Neural progenitor cell (in vitro differentiated cells): ENCODE measurements at regions not wholly inside any gene's neighbourhood (a gene's known extent, or its start where the extent isn't known, plus 50 kb on each side); places are given as distances from the start of the nearest gene placed in this dataset.
"Not testable (repeated sequence)": the region's sequence is repeated elsewhere in the genome, so short reads cannot be mapped to it uniquely, and the experiment has no call there.

ENCODE experiments used
- DNase-seq: peaks from one replicate; pipeline ENCODE4 v3.0.0-alpha.2; 2016; ENCODE audit warnings: low spot score
- H2AFZ ChIP-seq: fragments of 200-600 bp; sonication (generic); replicated peaks from 2 replicates; pipeline ENCODE4 v1.6.1; 2016; ENCODE audit warnings: antibody characterized with exemption
- H3F3A ChIP-seq: fragments of 200-600 bp; sonication (generic); 2 replicates; pipeline ENCODE4 v1.6.1; 2016; ENCODE audit warnings: antibody characterized with exemption, low read depth
- H3K27ac ChIP-seq: fragments of 200-600 bp; sonication (generic); 2 replicates; pipeline ENCODE4 v1.5.1; 2016; ENCODE audit warnings: mild to moderate bottlenecking
- H3K27me3 ChIP-seq: fragments of 200-600 bp; sonication (generic); 2 replicates; pipeline ENCODE4 v1.6.1; 2016; ENCODE audit warnings: mild to moderate bottlenecking, moderate library complexity
- H3K36me3 ChIP-seq: fragments of 200-600 bp; sonication (generic); 2 replicates; pipeline ENCODE4 v1.5.1; 2016
- H3K4me1 ChIP-seq: fragments of 200-600 bp; sonication (generic); 2 replicates; pipeline ENCODE4 v1.6.1; 2016; ENCODE audit warnings: mixed run types
- H3K4me2 ChIP-seq: fragments of 200-600 bp; sonication (generic); 2 replicates; pipeline ENCODE4 v1.6.1; 2016
- H3K4me3 ChIP-seq: fragments of 200-600 bp; sonication (generic); 2 replicates; pipeline ENCODE4 v1.5.1; 2016
- H3K79me2 ChIP-seq: fragments of 200-600 bp; sonication (generic); 2 replicates; pipeline ENCODE4 v1.6.1; 2016; ENCODE audit warnings: low read depth
- H3K9ac ChIP-seq: fragments of 200-600 bp; sonication (generic); 2 replicates; pipeline ENCODE4 v1.6.1; 2016
- H3K9me3 ChIP-seq: fragments of 200-600 bp; sonication (generic); 2 replicates; pipeline ENCODE4 v1.5.1; 2016; ENCODE audit warnings: low read depth
- H4K20me1 ChIP-seq: fragments of 200-600 bp; sonication (generic); 2 replicates; pipeline ENCODE4 v1.6.1; 2016; ENCODE audit warnings: low read depth
- H3K27ac Mint-ChIP-seq: 3 replicates; pipeline ENCODE4 v1.8.0; 2021; ENCODE audit warnings: mixed read lengths
- H3K27me3 Mint-ChIP-seq: 2 replicates; pipeline ENCODE4 v1.8.0; 2022; ENCODE audit warnings: low read depth, mild to moderate bottlenecking, inconsistent platforms, moderate library complexity, mixed read lengths; ENCODE audit not compliant: insufficient read depth
- H3K36me3 Mint-ChIP-seq: 3 replicates; pipeline ENCODE4 v1.8.0; 2021; ENCODE audit warnings: mixed read lengths
- H3K4me1 Mint-ChIP-seq: 3 replicates; pipeline ENCODE4 v1.8.0; 2021; ENCODE audit warnings: mixed read lengths
- H3K4me3 Mint-ChIP-seq: 3 replicates; pipeline ENCODE4 v1.8.0; 2021; ENCODE audit warnings: mild to moderate bottlenecking, moderate library complexity, mixed read lengths
- H3K9me3 Mint-ChIP-seq: 3 replicates; pipeline ENCODE4 v1.8.0; 2020; ENCODE audit warnings: mixed read lengths
- CTCF ChIP-seq: fragments of 200-600 bp; sonication (generic); IDR thresholded peaks from 2 replicates; pipeline ENCODE4 v1.5.1; 2017; ENCODE audit warnings: antibody characterized with exemption, mild to moderate bottlenecking
- EZH2 ChIP-seq: fragments of 200-600 bp; sonication (generic); IDR thresholded peaks from 2 replicates; pipeline ENCODE4 v1.6.1; 2017; ENCODE audit warnings: antibody characterized with exemption, mild to moderate bottlenecking, moderate library complexity
- EZH2phosphoT487 ChIP-seq: fragments of 200-600 bp; sonication (generic); IDR thresholded peaks from 2 replicates; pipeline ENCODE4 v1.6.1; 2017; ENCODE audit warnings: antibody characterized with exemption

DNA sequence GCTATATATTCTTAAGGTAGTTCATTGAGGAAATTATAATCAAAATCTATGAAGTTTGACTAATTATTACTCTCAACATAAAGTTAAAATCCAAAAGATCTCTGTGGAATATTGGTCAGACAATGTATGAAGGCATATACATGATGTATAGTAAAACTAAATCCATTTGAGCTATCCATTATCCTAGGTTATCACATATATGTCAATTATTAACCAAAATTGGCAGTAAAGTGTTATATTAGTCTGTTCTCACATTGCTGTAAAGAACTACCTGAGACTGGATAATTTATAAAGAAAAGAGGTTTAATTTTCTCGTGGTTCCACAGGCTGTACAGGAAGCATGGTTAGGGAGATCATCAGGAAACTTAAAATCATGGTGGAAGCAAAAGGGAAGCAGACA lies 511.7 kb upstream of the SGCD start:
- H3K36me3 ChIP-seq = no peaks in the 10 kb centered on the region

GRCh38 chr5:155822177-155822576 lies 504.8 kb upstream of the SGCD start:
- Histone ChIP-seq H3K27ac (no peak overlapping the region), H3K9me3 (no peaks in the 10 kb centered on the region), H3K9ac (no peak overlapping the region), H3K27me3 (no peaks in the 10 kb centered on the region), H3K4me1 (no peaks in the 10 kb centered on the region), H3K4me2 (no peak overlapping the region), H3F3A (no peaks in the 10 kb centered on the region), H3K79me2 (no peaks in the 10 kb centered on the region), H3K4me3 (no peak overlapping the region), H3K36me3 (no peaks in the 10 kb centered on the region), H4K20me1 (no peaks in the 10 kb centered on the region), H2AFZ (no peak overlapping the region)
- Mint-ChIP-seq H3K9me3 (no peaks in the 10 kb centered on the region), H3K27ac (no peak overlapping the region), H3K4me1 (no peaks in the 10 kb centered on the region), H3K36me3 (no peaks in the 10 kb centered on the region), H3K4me3 (no peak overlapping the region), H3K27me3 (peaks cover 2% of the 10 kb centered on the region)
- no peak for DNase-seq
- TF ChIP-seq EZH2phosphoT487 = no peak
- peak; percentile 28 for TF ChIP-seq CTCF

More for the DNA sequence above, 511.7 kb upstream of the SGCD start:
- Histone ChIP-seq H3K27ac (no peak overlapping the region), H3F3A (no peaks in the 10 kb centered on the region), H3K4me3 (no peak overlapping the region), H3K79me2 (no peaks in the 10 kb centered on the region), H3K4me2 (no peak overlapping the region), H2AFZ (no peak overlapping the region), H3K9ac (no peak overlapping the region), H3K9me3 (no peaks in the 10 kb centered on the region), H3K27me3 (no peaks in the 10 kb centered on the region), H3K4me1 (no peaks in the 10 kb centered on the region), H4K20me1 (no peaks in the 10 kb centered on the region)
- H3K4me3 Mint-ChIP-seq = no peak overlapping the region
- no peaks in the 10 kb centered on the region for H3K36me3 Mint-ChIP-seq
- no peaks in the 10 kb centered on the region for H3K9me3 Mint-ChIP-seq
- H3K27me3 Mint-ChIP-seq = peaks cover 2% of the 10 kb centered on the region
- H3K27ac Mint-ChIP-seq = no peak overlapping the region
- no peaks in the 10 kb centered on the region for H3K4me1 Mint-ChIP-seq
- DNase-seq = no peak
- TF ChIP-seq EZH2 = no peak
- TF ChIP-seq EZH2phosphoT487 = no peak
- no peak for TF ChIP-seq CTCF

- Histone ChIP-seq H2AFZ (no peak overlapping the region), H3K9ac (no peak overlapping the region), H3K4me1 (no peaks in the 10 kb centered on the region), H3K79me2 (no peaks in the 10 kb centered on the region), H4K20me1 (no peaks in the 10 kb centered on the region), H3K9me3 (no peaks in the 10 kb centered on the region), H3K4me2 (no peak overlapping the region), H3K27me3 (no peaks in the 10 kb centered on the region), H3K27ac (no peak overlapping the region), H3K36me3 (no peaks in the 10 kb centered on the region), H3F3A (no peaks in the 10 kb centered on the region), H3K4me3 (no peak overlapping the region)
- Mint-ChIP-seq H3K36me3 (no peaks in the 10 kb centered on the region), H3K27ac (no peak overlapping the region), H3K4me1 (no peaks in the 10 kb centered on the region), H3K27me3 (no peaks in the 10 kb centered on the region), H3K4me3 (no peak overlapping the region), H3K9me3 (no peaks in the 10 kb centered on the region)
- no peak for TF ChIP-seq EZH2phosphoT487
- no peak for DNase-seq
Observed at GRCh38 chr5:155826611-155827507, 500.1 kb upstream of the SGCD start.

GRCh38 chr5:155827508-155827815 lies 499.5 kb upstream of the SGCD start:
- not testable (repeated sequence) for H3K4me1 Mint-ChIP-seq, H3F3A ChIP-seq, H3K4me1 ChIP-seq, H3K36me3 ChIP-seq, H3K4me3 Mint-ChIP-seq, H3K27me3 ChIP-seq, H3K9ac ChIP-seq, H3K27ac ChIP-seq, H3K9me3 Mint-ChIP-seq, H4K20me1 ChIP-seq, H2AFZ ChIP-seq, H3K36me3 Mint-ChIP-seq, H3K9me3 ChIP-seq, H3K79me2 ChIP-seq, H3K27me3 Mint-ChIP-seq, H3K4me3 ChIP-seq, DNase-seq, H3K27ac Mint-ChIP-seq, H3K4me2 ChIP-seq
